GM10266 (cell line): ENCODE measurements at regions not wholly inside any gene's neighbourhood (a gene's known extent, or its start where the extent isn't known, plus 50 kb on each side); places are given as distances from the start of the nearest gene placed in this dataset.

Experiments used
- DNase-seq: peaks from one replicate; pipeline ENCODE4 v3.0.0; 2012; ENCODE audit errors: extremely low spot score
- TF ChIP-seq, protein P1 (sequence below): IDR thresholded peaks from 2 replicates; pipeline ENCODE4 v1.5.1; 2012; ENCODE audit warnings: mild to moderate bottlenecking, low read depth; ENCODE audit not compliant: control insufficient read depth, insufficient read depth; ENCODE audit errors: missing control alignments

DNA sequence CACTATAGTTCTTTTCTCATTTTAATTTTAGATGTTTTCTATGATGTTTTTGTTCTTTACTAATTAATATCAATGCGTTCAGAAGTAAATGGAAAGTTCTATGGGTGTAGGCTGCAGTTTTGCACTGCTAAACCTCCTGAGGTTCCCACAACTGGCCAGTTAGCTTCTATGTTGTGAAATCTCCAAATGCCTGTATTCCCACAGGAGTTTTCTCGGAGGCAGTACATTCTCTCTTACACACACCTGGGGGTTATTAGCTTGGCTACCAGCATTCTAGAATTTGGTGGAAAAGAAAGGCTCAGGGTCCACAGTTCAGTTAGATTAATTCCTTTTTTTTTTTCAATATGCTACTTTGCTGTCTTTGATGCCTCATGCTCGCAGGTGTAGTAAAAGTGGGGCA lies 216.9 kb upstream of the NRIP1 start:
- TF ChIP-seq, protein P1, sequence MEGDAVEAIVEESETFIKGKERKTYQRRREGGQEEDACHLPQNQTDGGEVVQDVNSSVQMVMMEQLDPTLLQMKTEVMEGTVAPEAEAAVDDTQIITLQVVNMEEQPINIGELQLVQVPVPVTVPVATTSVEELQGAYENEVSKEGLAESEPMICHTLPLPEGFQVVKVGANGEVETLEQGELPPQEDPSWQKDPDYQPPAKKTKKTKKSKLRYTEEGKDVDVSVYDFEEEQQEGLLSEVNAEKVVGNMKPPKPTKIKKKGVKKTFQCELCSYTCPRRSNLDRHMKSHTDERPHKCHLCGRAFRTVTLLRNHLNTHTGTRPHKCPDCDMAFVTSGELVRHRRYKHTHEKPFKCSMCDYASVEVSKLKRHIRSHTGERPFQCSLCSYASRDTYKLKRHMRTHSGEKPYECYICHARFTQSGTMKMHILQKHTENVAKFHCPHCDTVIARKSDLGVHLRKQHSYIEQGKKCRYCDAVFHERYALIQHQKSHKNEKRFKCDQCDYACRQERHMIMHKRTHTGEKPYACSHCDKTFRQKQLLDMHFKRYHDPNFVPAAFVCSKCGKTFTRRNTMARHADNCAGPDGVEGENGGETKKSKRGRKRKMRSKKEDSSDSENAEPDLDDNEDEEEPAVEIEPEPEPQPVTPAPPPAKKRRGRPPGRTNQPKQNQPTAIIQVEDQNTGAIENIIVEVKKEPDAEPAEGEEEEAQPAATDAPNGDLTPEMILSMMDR: no peak
- no peak for DNase-seq

DNA sequence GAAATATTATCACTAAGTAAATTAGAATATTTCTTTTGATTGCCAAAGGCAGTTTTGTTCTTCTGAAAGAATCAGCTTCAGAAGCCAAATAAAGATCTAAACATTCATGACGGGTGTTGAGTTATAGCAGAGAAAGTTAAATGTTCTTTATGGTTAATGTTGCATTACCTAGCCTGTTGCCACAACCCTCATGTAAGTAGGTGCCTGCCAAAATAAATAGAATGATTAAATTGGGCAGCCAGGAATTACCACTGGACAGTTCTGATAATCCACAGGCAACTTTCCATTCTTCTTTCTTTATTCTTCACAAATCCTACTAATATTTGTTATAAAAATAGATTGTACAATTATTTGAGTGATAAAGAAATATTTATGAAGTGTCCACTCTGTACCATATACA lies 217.9 kb upstream of the NRIP1 start:
- TF ChIP-seq, protein P1: no peak
- no peak for DNase-seq

DNA sequence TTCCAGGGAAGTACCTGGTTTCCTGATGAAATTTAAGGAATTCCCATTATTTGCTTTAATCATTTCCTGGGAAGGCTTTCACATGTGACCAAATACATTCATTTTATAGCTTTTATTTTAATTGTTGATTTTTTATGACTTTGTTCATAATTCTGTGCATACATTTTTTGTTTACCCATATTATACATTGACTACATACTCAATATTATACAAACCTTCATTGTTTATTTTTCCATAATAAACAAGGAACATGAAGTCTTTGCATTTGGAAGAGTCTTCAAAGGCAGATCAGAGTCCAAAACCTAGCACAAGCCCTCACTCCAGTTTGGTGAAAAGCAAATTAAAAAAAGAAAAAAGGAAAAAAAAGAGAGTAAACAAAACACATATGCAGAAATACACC lies 218.3 kb upstream of the NRIP1 start:
- DNase-seq: no peak
- TF ChIP-seq, protein P1: no peak

DNA sequence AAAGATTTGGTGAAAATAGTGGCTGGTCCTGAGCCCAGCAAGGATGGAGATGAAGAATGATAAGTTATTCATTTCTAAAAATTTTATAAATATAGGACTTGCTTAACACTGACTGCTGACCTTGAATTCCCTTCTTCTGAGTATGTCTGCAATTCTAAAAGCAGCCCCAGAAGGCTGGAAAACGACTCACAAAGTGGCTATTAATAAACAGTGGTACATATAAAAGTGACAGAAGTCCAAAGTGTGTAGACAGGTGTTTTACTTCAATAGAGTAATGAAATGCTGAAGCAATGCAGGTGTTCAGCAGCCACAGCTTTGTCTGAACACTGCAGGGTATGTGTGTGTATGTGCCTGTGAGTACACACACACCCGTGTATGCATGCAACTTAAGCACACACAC lies 219.0 kb upstream of the NRIP1 start:
- TF ChIP-seq, protein P1: no peak
- no peak for DNase-seq

DNA sequence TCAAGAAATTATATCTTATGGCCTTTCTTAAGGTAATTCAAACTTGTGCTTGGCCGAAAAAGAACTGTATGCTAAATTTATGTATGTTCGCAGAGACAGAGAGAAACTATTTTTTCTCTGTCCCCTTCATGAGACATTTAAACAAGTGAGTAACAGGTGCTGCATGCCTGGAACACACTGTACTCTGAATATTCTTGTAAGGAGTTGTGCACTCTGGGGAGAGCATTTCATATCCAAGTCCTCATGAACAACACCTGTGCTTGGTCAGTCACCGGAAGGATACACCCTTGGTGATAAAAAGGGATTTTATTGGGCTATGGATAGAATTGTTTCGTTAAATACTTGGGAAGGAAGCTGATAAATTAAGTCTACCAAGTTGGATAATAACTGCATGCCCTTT lies 220.8 kb upstream of the NRIP1 start:
- TF ChIP-seq, protein P1: no peak
- no peak for DNase-seq

DNA sequence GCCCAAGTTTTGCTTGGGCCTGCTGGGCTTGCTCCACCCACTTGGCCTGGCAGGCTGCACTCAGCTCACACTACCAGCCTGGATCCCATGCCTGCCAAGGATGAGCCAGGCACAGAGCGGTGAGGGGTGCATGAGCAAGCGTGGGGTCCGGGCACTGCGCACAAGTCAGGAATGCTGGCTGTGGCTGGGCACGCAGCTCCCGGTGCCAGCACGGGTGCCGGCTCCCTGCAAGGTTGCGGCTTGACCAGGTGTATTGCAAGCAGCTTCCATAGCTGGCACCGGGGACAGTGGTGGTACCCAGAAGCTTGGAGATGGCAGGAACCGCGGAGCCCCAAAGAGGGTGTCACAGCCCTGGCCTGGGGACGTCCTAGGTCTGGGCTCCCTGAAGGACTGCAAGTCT lies 224.4 kb upstream of the NRIP1 start:
- TF ChIP-seq, protein P1: no peak
- no peak for DNase-seq

DNA sequence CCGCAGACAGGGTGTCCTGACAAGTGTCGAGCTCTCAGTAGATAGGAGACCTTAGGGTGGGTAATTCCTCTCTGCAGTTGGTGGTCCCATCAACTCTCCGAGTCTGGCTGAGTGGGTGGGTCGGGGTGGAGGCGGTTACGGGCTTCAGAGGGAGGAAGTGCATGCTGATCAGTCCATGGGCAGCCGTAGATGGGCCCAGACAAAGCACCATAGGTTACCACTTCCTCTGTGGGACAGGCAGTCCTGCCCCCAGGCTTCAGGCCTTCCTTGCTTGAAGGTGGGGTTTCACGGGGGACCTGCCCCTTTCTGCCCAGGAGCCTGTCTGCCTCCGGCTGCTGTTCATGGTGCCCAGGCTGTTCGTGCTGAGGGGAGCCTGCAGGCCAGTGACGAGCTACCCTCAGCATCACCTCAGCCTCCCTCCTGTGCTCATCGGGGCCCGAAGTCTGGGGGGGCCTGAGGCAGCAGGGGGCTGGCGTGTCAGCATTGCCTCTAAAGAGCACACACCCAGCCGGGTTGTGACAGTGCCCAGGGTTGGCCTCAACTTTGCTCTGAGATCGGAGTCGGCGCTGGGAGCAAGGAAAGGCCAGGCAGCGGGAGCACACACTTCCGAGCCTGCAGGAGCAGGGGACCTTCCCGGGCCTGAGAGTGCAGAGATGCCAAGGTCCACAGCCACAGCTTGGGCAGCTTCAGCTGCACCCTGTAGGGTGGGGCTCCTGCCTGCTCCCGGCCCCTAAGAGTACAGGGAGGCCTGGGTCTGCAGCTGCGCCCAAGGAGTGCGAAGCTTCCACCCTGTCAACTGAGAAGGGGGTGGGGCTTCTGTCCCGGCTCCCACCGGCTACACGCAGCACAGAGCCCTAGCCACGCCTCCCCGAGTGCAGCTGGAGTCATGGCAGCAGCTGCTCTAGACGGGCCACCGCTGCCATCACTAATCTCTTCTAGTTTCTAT lies 225.4 kb upstream of the NRIP1 start:
- TF ChIP-seq, protein P1: no peak
- DNase-seq: no peak
